K562 (cell line): ENCODE measurements at regions not wholly inside any gene's neighbourhood (a gene's known extent, or its start where the extent isn't known, plus 50 kb on each side); places are given as distances from the start of the nearest gene placed in this dataset.

Experiments used
- ATAC-seq: fragments of 200-7000 bp; cut with Tn5 transposase; 3 replicates; pipeline ENCODE4 v1.9.1; 2020; ENCODE audit warnings: moderate library complexity
- BruUV-seq: library from RNA; stranded (reverse); fragments of 400-500 nt; replicated peaks from 2 replicates; lab custom pipeline; 2021; lab: Mats Ljungman, UMichigan
- CTCF ChIA-PET: fragments of 300-600 bp; formaldehyde crosslinking; extraction: SDS; loops from one replicate; lab custom pipeline; 2021; ENCODE audit warnings: low intra/inter-chr PET ratio; lab: Yijun Ruan, JAX
- POLR2A ChIA-PET: fragments of 300-600, 350-650 bp; sonication (Branson Sonifier 250); formaldehyde crosslinking; extraction: SDS; loops from one replicate; lab custom pipeline; 2021; ENCODE audit warnings: antibody characterized with exemption, inconsistent platforms; lab: Yijun Ruan, JAX
- DNase-seq, 4 experiments: peaks; one replicate each; pipeline versions ENCODE4 v3.0.0 to v3.0.0-alpha.2; 2011 to 2018; ENCODE audit warnings: low spot score in 3 of 4, mixed read lengths in 3 of 4; ENCODE audit errors: extremely low read depth in 1 of 4
- FAIRE-seq: peaks from 2 replicates; lab custom pipeline; 2011; peaks lifted over from hg19 to GRCh38; lab: Jason Lieb, UNC
- H2AFZ ChIP-seq: 2 replicates; pipeline ENCODE4 v1.6.0; 2011; ENCODE audit warnings: low read depth, low read length, control low read depth, inconsistent platforms
- H3K27ac ChIP-seq: fragments of 200-600 bp; 3 replicates; pipeline ENCODE4 v1.8.0; 2011; ENCODE audit warnings: low read depth, mild to moderate bottlenecking, control low read depth, inconsistent platforms, low read length, moderate library complexity, mixed read lengths; ENCODE audit errors: extremely low read depth
- H3K27me3 ChIP-seq, 2 experiments: fragments of 300-600 bp in 1 of 2; 2 replicates in 1 of 2; 3 replicates in 1 of 2; pipeline versions ENCODE4 v1.6.0 to v1.8.0; 2011; ENCODE audit warnings: inconsistent platforms in 2 of 2, low read length in 2 of 2, mild to moderate bottlenecking in 1 of 2, mixed read lengths in 1 of 2, moderate library complexity in 1 of 2; ENCODE audit not compliant: control insufficient read depth in 2 of 2, insufficient read depth in 2 of 2
- H3K36me3 ChIP-seq: fragments of 300-600 bp; 3 replicates; pipeline ENCODE4 v1.8.0; 2011; ENCODE audit warnings: mild to moderate bottlenecking, low read length, inconsistent platforms; ENCODE audit not compliant: control insufficient read depth, insufficient read depth
- H3K4me1 ChIP-seq, 2 experiments: fragments of 200-600 bp in 1 of 2; replicated peaks in 1 of 2; 2 replicates in 1 of 2; 3 replicates in 1 of 2; pipeline versions ENCODE4 v1.5.1 to v1.8.0; 2011; ENCODE audit warnings: inconsistent platforms in 2 of 2, low read length in 2 of 2, mild to moderate bottlenecking in 1 of 2, mixed read lengths in 1 of 2, moderate library complexity in 1 of 2; ENCODE audit not compliant: control insufficient read depth in 2 of 2, insufficient read depth in 2 of 2
- H3K4me2 ChIP-seq: 2 replicates; pipeline ENCODE4 v1.6.1; 2011; ENCODE audit warnings: low read length, control low read depth, inconsistent platforms, mixed read lengths; ENCODE audit not compliant: insufficient read depth
- H3K4me3 ChIP-seq: fragments of 200-600 bp; sonication (generic), shearing (Covaris generic); 2 replicates; pipeline ENCODE4 v1.5.1; 2016; ENCODE audit warnings: control low read depth, inconsistent platforms
- H3K79me2 ChIP-seq: fragments of 200-600 bp; 3 replicates; pipeline ENCODE4 v1.8.0; 2011; ENCODE audit warnings: low read length, inconsistent platforms; ENCODE audit not compliant: control insufficient read depth, insufficient read depth
- H3K9ac ChIP-seq, 2 experiments: 2 replicates each; pipeline versions ENCODE4 v1.6.0 to v1.6.1; 2011; ENCODE audit warnings: low read depth in 2 of 2, low read length in 2 of 2, control low read depth in 1 of 2, inconsistent platforms in 1 of 2, mild to moderate bottlenecking in 1 of 2, mixed read lengths in 1 of 2; ENCODE audit not compliant: insufficient read depth in 1 of 2
- H3K9me1 ChIP-seq: one replicate; pipeline ENCODE4 v1.6.0; 2011; ENCODE audit warnings: inconsistent platforms, mild to moderate bottlenecking, low read length, moderate library complexity; ENCODE audit not compliant: control insufficient read depth, insufficient read depth
- H3K9me3 ChIP-seq: replicated peaks from 2 replicates; pipeline ENCODE4 v1.5.1; 2011; ENCODE audit warnings: low read depth, low read length, inconsistent platforms; ENCODE audit not compliant: control insufficient read depth, insufficient read depth
- H4K20me1 ChIP-seq: replicated peaks from 2 replicates; pipeline ENCODE4 v1.6.1; 2011; ENCODE audit warnings: low read length, inconsistent platforms, mixed read lengths; ENCODE audit not compliant: control insufficient read depth, insufficient read depth
- CHCHD3 ChIP-seq: fragments of 250-450 bp; sonication (Bioruptor Pico); IDR thresholded peaks from 2 replicates; pipeline ENCODE4 v2.1.2; 2022; ENCODE audit warnings: mild to moderate bottlenecking
- EHMT2 ChIP-seq: fragments of 450-650 bp; IDR thresholded peaks from 2 replicates; pipeline ENCODE4 v1.6.1; 2018; ENCODE audit warnings: antibody characterized with exemption
- FOXA1 ChIP-seq: fragments of 450-650 bp; IDR thresholded peaks from 2 replicates; pipeline ENCODE4 v1.6.1; 2016; ENCODE audit warnings: mild to moderate bottlenecking, borderline replicate concordance
- GABPB1 ChIP-seq: sonication (generic); formaldehyde crosslinking; IDR thresholded peaks from 2 replicates; pipeline ENCODE4 v1.8.0; 2022; ENCODE audit warnings: mild to moderate bottlenecking, missing genetic modification reagents
- JUND ChIP-seq, 2 experiments: IDR thresholded peaks; 2 replicates in 1 of 2; 3 replicates in 1 of 2; pipeline ENCODE4 v1.6.1; 2011; ENCODE audit warnings: borderline replicate concordance in 2 of 2, low read depth in 2 of 2, low read length in 2 of 2, improper control_type of control experiment in 1 of 2, missing biosample characterization in 1 of 2, missing genetic modification characterization in 1 of 2, missing genetic modification reagents in 1 of 2
- MCM5 ChIP-seq: fragments of 450-650 bp; IDR thresholded peaks from 2 replicates; pipeline ENCODE4 v1.6.1; 2016; ENCODE audit warnings: low read depth
- POLR2AphosphoS5 ChIP-seq: IDR thresholded peaks from 2 replicates; pipeline ENCODE4 v1.6.1; 2011; ENCODE audit warnings: mild to moderate bottlenecking, low read depth, low read length, moderate library complexity; ENCODE audit not compliant: control insufficient read depth, insufficient read depth
- RAD21 ChIP-seq, 2 experiments: fragments of 250-450 bp in 1 of 2; fragments of 450-650 bp in 1 of 2; sonication (Bioruptor Pico) in 1 of 2; formaldehyde crosslinking in 1 of 2; IDR thresholded peaks in 1 of 2; conservative IDR thresholded peaks in 1 of 2; 2 replicates each; pipeline versions ENCODE4 v1.4.0 to v1.8.0; 2020 to 2022; ENCODE audit warnings: mild to moderate bottlenecking in 2 of 2, moderate library complexity in 1 of 2
- YBX1 ChIP-seq: fragments of 450-650 bp; IDR thresholded peaks from 2 replicates; pipeline ENCODE4 v1.7.1; 2016; ENCODE audit warnings: mild to moderate bottlenecking
- ZNF57 ChIP-seq: fragments of 450-650 bp; formaldehyde crosslinking; IDR thresholded peaks from 2 replicates; pipeline ENCODE4 v1.4.0; 2020; ENCODE audit warnings: mild to moderate bottlenecking, moderate library complexity
- WGBS: fragments of 100-300 bp; shearing (Covaris generic); methylation state at CpG from one replicate; pipeline ENCODE4 v1.1.6; 2016; ENCODE audit warnings: low coverage, mixed read lengths; ENCODE audit not compliant: insufficient coverage; ENCODE audit errors: missing lambda C conversion rate; 5-methylcytosine and 5-hydroxymethylcytosine counted together
- in situ Hi-C: fragments of 300-500 bp; cut with MboI; formaldehyde crosslinking; loops from 4 replicates; pipeline ENCODE4 v1.15.0; 2018; ENCODE audit warnings: inconsistent platforms, mixed read lengths
- intact Hi-C: fragments of 100-400 bp; cut with micrococcal nuclease; formaldehyde crosslinking; loops from 2 replicates; pipeline ENCODE4 v1.14.2; 2022
- TF ChIP-seq, protein P1 (sequence below), 2 experiments: IDR thresholded peaks; 2 replicates each; pipeline ENCODE4 v1.6.1; 2012; ENCODE audit warnings: improper control_type of control experiment in 2 of 2, low read depth in 2 of 2, low read length in 2 of 2, borderline replicate concordance in 1 of 2
- TF ChIP-seq, protein P2 (sequence below), 2 experiments: fragments of 450-650 bp in 1 of 2; sonication (generic) in 1 of 2; formaldehyde crosslinking in 1 of 2; IDR thresholded peaks in 1 of 2; conservative IDR thresholded peaks in 1 of 2; 2 replicates each; pipeline versions ENCODE4 v1.6.1 to v1.8.1; 2016 to 2023; ENCODE audit warnings: mild to moderate bottlenecking in 2 of 2, moderate library complexity in 2 of 2, inconsistent platforms in 1 of 2, missing genetic modification reagents in 1 of 2
- TF ChIP-seq, protein P3 (sequence below): sonication (generic); formaldehyde crosslinking; IDR thresholded peaks from 2 replicates; pipeline ENCODE4 v1.8.0; 2022; ENCODE audit warnings: missing genetic modification reagents, mild to moderate bottlenecking, moderate library complexity, borderline replicate concordance

DNA sequence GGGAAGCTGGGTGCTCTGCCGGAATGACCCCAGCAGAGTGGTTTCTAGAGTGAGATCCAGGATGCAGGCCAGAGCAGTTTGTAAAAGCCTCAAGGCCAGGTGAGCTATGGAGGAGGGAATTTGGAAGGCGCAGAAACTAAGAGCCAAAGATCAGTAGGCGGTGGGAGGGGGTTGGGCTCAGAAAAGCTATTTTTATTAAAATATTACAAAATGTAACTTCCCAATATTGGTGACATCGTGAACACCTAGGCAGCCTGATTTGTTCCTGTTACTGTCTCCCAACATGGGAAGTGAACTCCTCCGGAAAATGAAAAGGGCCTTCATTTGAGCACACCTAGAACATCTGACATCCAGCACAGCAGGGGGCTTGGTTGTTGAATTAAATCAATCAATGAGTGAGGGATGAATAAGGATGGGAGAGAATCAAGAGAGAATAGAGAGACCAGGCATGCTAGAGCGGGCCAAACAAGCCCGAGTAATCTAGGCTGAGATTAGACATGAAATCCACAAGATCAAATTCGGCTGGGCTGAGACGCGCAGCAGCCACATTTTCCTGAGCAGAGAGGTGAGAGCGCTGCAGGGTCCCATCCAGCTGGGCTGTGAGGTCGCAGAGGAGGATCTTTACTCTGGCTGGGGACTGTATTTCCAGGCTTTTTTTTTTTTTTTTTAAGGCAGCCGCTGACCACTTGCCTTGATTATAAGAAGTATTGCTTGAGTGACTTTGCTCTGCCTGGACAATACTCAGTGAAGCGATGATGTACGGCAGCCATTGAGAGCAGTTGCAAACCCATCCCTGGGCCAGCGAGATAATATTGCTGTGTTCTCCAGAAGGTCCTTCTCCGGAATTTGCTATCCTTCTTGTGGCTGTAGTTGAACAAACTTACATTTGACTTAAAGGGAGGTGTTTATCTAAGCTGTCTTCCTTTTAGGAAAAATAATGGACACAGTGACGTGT is 178.0 kb upstream of the KL start:
- ChIA-PET CTCF (no interaction called here), POLR2A (no interaction called here)
- no peak overlapping the region for H2AFZ ChIP-seq
- WGBS, result 3% methylated on average over 17 of the region's 18 CpGs
- FAIRE-seq (no peak), DNase-seq (no peak), ATAC-seq (no peak)
- no peak overlapping the region for H3K27ac ChIP-seq
- no TSS peak for BruUV-seq
- no peak overlapping the region for H3K4me3 ChIP-seq
- H3K4me1 ChIP-seq, result no peaks in the 10 kb centered on the region
- H4K20me1 ChIP-seq, result no peaks in the 10 kb centered on the region
- no peak overlapping the region for H3K9ac ChIP-seq
- intact Hi-C loops (no loop called here), in situ Hi-C loops (no loop called here)
- H3K9me1 ChIP-seq, result no peaks in the 10 kb centered on the region
- peaks cover 0 to 6% of the 10 kb centered on the region in 2 experiments; a peak in 2 of 5 replicates for H3K27me3 ChIP-seq
- H3K79me2 ChIP-seq, result no peaks in the 10 kb centered on the region
- no peaks in the 10 kb centered on the region for H3K36me3 ChIP-seq
- H3K9me3 ChIP-seq, result no peaks in the 10 kb centered on the region
- no peak for TF ChIP-seq FOXA1
- TF ChIP-seq, protein P1, sequence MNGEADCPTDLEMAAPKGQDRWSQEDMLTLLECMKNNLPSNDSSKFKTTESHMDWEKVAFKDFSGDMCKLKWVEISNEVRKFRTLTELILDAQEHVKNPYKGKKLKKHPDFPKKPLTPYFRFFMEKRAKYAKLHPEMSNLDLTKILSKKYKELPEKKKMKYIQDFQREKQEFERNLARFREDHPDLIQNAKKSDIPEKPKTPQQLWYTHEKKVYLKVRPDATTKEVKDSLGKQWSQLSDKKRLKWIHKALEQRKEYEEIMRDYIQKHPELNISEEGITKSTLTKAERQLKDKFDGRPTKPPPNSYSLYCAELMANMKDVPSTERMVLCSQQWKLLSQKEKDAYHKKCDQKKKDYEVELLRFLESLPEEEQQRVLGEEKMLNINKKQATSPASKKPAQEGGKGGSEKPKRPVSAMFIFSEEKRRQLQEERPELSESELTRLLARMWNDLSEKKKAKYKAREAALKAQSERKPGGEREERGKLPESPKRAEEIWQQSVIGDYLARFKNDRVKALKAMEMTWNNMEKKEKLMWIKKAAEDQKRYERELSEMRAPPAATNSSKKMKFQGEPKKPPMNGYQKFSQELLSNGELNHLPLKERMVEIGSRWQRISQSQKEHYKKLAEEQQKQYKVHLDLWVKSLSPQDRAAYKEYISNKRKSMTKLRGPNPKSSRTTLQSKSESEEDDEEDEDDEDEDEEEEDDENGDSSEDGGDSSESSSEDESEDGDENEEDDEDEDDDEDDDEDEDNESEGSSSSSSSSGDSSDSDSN (IDR thresholded peaks at IDR 0.05; ENCODE audit: borderline replicate concordance in 1 of 2, low read depth in 2 of 2, low read length in 2 of 2), result no peak
- no peak for TF ChIP-seq MCM5
- TF ChIP-seq, protein P2, sequence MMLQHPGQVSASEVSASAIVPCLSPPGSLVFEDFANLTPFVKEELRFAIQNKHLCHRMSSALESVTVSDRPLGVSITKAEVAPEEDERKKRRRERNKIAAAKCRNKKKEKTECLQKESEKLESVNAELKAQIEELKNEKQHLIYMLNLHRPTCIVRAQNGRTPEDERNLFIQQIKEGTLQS (IDR thresholded peaks at IDR 0.05), result no peak
- TF ChIP-seq, protein P2 (CRISPR knock-in tag; conservative IDR thresholded peaks at IDR 0.05), result no peak
- TF ChIP-seq CHCHD3 (CRISPR knock-in tag), result no peak
- no peak for TF ChIP-seq GABPB1 (CRISPR knock-in tag)
- TF ChIP-seq ZNF57 (CRISPR knock-in tag), result no peak
- no peak for TF ChIP-seq JUND (IDR thresholded peaks at IDR 0.05; ENCODE audit: borderline replicate concordance, low read depth, low read length)
- TF ChIP-seq JUND (tag; IDR thresholded peaks at IDR 0.05; ENCODE audit: borderline replicate concordance, low read depth, low read length), result no peak
- no peak for TF ChIP-seq YBX1
- TF ChIP-seq POLR2AphosphoS5, result no peak
- TF ChIP-seq, protein P3, sequence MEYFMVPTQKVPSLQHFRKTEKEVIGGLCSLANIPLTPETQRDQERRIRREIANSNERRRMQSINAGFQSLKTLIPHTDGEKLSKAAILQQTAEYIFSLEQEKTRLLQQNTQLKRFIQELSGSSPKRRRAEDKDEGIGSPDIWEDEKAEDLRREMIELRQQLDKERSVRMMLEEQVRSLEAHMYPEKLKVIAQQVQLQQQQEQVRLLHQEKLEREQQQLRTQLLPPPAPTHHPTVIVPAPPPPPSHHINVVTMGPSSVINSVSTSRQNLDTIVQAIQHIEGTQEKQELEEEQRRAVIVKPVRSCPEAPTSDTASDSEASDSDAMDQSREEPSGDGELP (CRISPR knock-in tag), result no peak
- no peak for TF ChIP-seq EHMT2
- no peak for TF ChIP-seq RAD21 (CRISPR knock-in tag; conservative IDR thresholded peaks at IDR 0.05 in 1 of 2, IDR thresholded peaks at IDR 0.05 in 1 of 2)
- H3K4me2 ChIP-seq, result no peak overlapping the region
